ENCODE measurements at regions not wholly inside any gene's neighbourhood (a gene's known extent, or its start where the extent isn't known, plus 50 kb on each side); places are given as distances from the start of the nearest gene placed in this dataset.

- TF ChIP-seq EGR1 (IDR thresholded peaks at IDR 0.05): no peak
- no peak for TF ChIP-seq NFIC (IDR thresholded peaks at IDR 0.05)
- TF ChIP-seq TAF1 (IDR thresholded peaks at IDR 0.05; ENCODE audit: low read depth): no peak
- no peak for TF ChIP-seq CREB1 (IDR thresholded peaks at IDR 0.05; ENCODE audit: low read depth)
- no peak for TF ChIP-seq USF1 (IDR thresholded peaks at IDR 0.05)
- no peak for TF ChIP-seq MAX (IDR thresholded peaks at IDR 0.05)
Observed at GRCh38 chr12:114846771-114847170, 162.8 kb upstream of the TBX3 start.

GRCh38 chr12:114841557-114842251 is 157.7 kb upstream of the TBX3 start:
- TF ChIP-seq USF1 (IDR thresholded peaks at IDR 0.05) (no peak), TEAD4 (IDR thresholded peaks at IDR 0.05) (no peak), EP300 (IDR thresholded peaks at IDR 0.05; ENCODE audit: borderline replicate concordance) (no peak), NFIC (IDR thresholded peaks at IDR 0.05) (no peak), CREB1 (IDR thresholded peaks at IDR 0.05; ENCODE audit: low read depth) (no peak), CEBPB (IDR thresholded peaks at IDR 0.05) (no peak), ZBTB7A (IDR thresholded peaks at IDR 0.05; ENCODE audit: low read depth) (no peak), TCF12 (IDR thresholded peaks at IDR 0.05; ENCODE audit: low read depth) (no peak), TAF1 (IDR thresholded peaks at IDR 0.05; ENCODE audit: low read depth) (no peak), RAD21 (IDR thresholded peaks at IDR 0.05; ENCODE audit: low read depth) (no peak), YY1 (IDR thresholded peaks at IDR 0.05; ENCODE audit: low read depth) (no peak)

GRCh38 chr12:114838480-114838879 is 154.5 kb upstream of the TBX3 start:
- TF ChIP-seq EP300 (IDR thresholded peaks at IDR 0.05; ENCODE audit: borderline replicate concordance): no peak
- no peak for TF ChIP-seq YY1 (IDR thresholded peaks at IDR 0.05; ENCODE audit: low read depth)
- no peak for TF ChIP-seq MAX (IDR thresholded peaks at IDR 0.05)
- TF ChIP-seq NFIC (IDR thresholded peaks at IDR 0.05): no peak
- no peak for TF ChIP-seq FOXM1 (IDR thresholded peaks at IDR 0.05; ENCODE audit: borderline replicate concordance, low read depth)
- no peak for TF ChIP-seq TAF1 (IDR thresholded peaks at IDR 0.05; ENCODE audit: low read depth)
- TF ChIP-seq CREB1 (IDR thresholded peaks at IDR 0.05; ENCODE audit: low read depth): no peak
- no peak for TF ChIP-seq RAD21 (IDR thresholded peaks at IDR 0.05; ENCODE audit: low read depth)
- no peak for TF ChIP-seq TEAD4 (IDR thresholded peaks at IDR 0.05)
- no peak for TF ChIP-seq REST (IDR thresholded peaks at IDR 0.05; ENCODE audit: low read depth)
- no peak for TF ChIP-seq ZBTB7A (IDR thresholded peaks at IDR 0.05; ENCODE audit: low read depth)
- no peak for TF ChIP-seq TCF12 (IDR thresholded peaks at IDR 0.05; ENCODE audit: low read depth)

GRCh38 chr12:114836609-114837008 is 152.6 kb upstream of the TBX3 start:
- no peak for TF ChIP-seq FOXM1 (IDR thresholded peaks at IDR 0.05; ENCODE audit: borderline replicate concordance, low read depth)
- TF ChIP-seq YY1 (IDR thresholded peaks at IDR 0.05; ENCODE audit: low read depth): no peak
- no peak for TF ChIP-seq NFIC (IDR thresholded peaks at IDR 0.05)
- no peak for TF ChIP-seq EGR1 (IDR thresholded peaks at IDR 0.05)
- no peak for TF ChIP-seq USF1 (IDR thresholded peaks at IDR 0.05)
- TF ChIP-seq REST (IDR thresholded peaks at IDR 0.05; ENCODE audit: low read depth): no peak
- no peak for TF ChIP-seq TAF1 (IDR thresholded peaks at IDR 0.05; ENCODE audit: low read depth)
- TF ChIP-seq CEBPB (IDR thresholded peaks at IDR 0.05): no peak
- TF ChIP-seq RAD21 (IDR thresholded peaks at IDR 0.05; ENCODE audit: low read depth): no peak
- no peak for TF ChIP-seq TCF12 (IDR thresholded peaks at IDR 0.05; ENCODE audit: low read depth)
- TF ChIP-seq EP300 (IDR thresholded peaks at IDR 0.05; ENCODE audit: borderline replicate concordance): no peak
- no peak for TF ChIP-seq MAX (IDR thresholded peaks at IDR 0.05)
- TF ChIP-seq CREB1 (IDR thresholded peaks at IDR 0.05; ENCODE audit: low read depth): no peak
- no peak for TF ChIP-seq TEAD4 (IDR thresholded peaks at IDR 0.05)
- TF ChIP-seq ZBTB7A (IDR thresholded peaks at IDR 0.05; ENCODE audit: low read depth): no peak

- TF ChIP-seq EP300 (IDR thresholded peaks at IDR 0.05; ENCODE audit: borderline replicate concordance) (no peak), NFIC (IDR thresholded peaks at IDR 0.05) (no peak), RAD21 (IDR thresholded peaks at IDR 0.05; ENCODE audit: low read depth) (no peak), TCF12 (IDR thresholded peaks at IDR 0.05; ENCODE audit: low read depth) (no peak), USF1 (IDR thresholded peaks at IDR 0.05) (no peak), FOXM1 (IDR thresholded peaks at IDR 0.05; ENCODE audit: borderline replicate concordance, low read depth) (no peak), EGR1 (IDR thresholded peaks at IDR 0.05) (no peak), ZBTB7A (IDR thresholded peaks at IDR 0.05; ENCODE audit: low read depth) (no peak), TAF1 (IDR thresholded peaks at IDR 0.05; ENCODE audit: low read depth) (no peak), REST (IDR thresholded peaks at IDR 0.05; ENCODE audit: low read depth) (no peak), CEBPB (IDR thresholded peaks at IDR 0.05) (no peak), MAX (IDR thresholded peaks at IDR 0.05) (no peak), CREB1 (IDR thresholded peaks at IDR 0.05; ENCODE audit: low read depth) (no peak), YY1 (IDR thresholded peaks at IDR 0.05; ENCODE audit: low read depth) (no peak), TEAD4 (IDR thresholded peaks at IDR 0.05) (no peak)
Observed at GRCh38 chr12:114835031-114835430, 151.1 kb upstream of the TBX3 start.
